ENCODE measurements at regions not wholly inside any gene's neighbourhood (a gene's known extent, or its start where the extent isn't known, plus 50 kb on each side); places are given as distances from the start of the nearest gene placed in this dataset.

GRCh38 chr5:179414459-179415261 is 69.4 kb upstream of the ADAMTS2 start:
- Histone ChIP-seq H2AFZ (ENCODE audit: insufficient read depth, low read depth, low read length, poor library complexity, severe bottlenecking) (no peak overlapping the region), H3K4me2 (replicated peaks; ENCODE audit: extremely low read depth, low read length, poor library complexity, severe bottlenecking) (no peak overlapping the region), H3K79me2 (ENCODE audit: insufficient read depth, low read length) (no peaks in the 10 kb centered on the region), H3K27me3 (ENCODE audit: control insufficient read depth in 2 of 2, insufficient read depth in 2 of 2, low read length in 2 of 2) (no peaks in the 10 kb centered on the region), H3K4me1 (ENCODE audit: control insufficient read depth in 1 of 2, insufficient read depth in 2 of 2, low read length in 2 of 2) (no peaks in the 10 kb centered on the region), H3K4me3 (replicated peaks in 1 of 3; ENCODE audit: low read depth in 2 of 3, low read length in 3 of 3) (no peak overlapping the region), H3K9me3 (replicated peaks in 1 of 2; ENCODE audit: control insufficient read depth in 1 of 2, insufficient read depth in 1 of 2, low read length in 2 of 2) (no peaks in the 10 kb centered on the region), H3K9ac (ENCODE audit: insufficient read depth, low read length, poor library complexity, severe bottlenecking) (no peak overlapping the region), H4K20me1 (ENCODE audit: insufficient read depth, low read length) (no peaks in the 10 kb centered on the region), H3K36me3 (replicated peaks in 1 of 2; ENCODE audit: control insufficient read depth in 1 of 2, insufficient read depth in 2 of 2, low read length in 2 of 2) (no peaks in the 10 kb centered on the region), H3K27ac (ENCODE audit: low read depth in 1 of 2, low read length in 2 of 2) (no peak overlapping the region)
- DNase-seq, result no peak
- no peak overlapping the region for H3K27ac Mint-ChIP-seq
- peaks cover 0 to 4% (median 0%) of the 10 kb centered on the region in 7 donors for H3K9me3 Mint-ChIP-seq
- no peak for TF ChIP-seq CTCF (IDR thresholded peaks at IDR 0.05)
- WGBS (ENCODE audit: insufficient coverage), result 84% methylated on average over 8 of the region's 10 CpGs
- no peaks in the 10 kb centered on the region for H3K36me3 Mint-ChIP-seq
- H3K4me3 Mint-ChIP-seq, result no peak overlapping the region
- intact Hi-C loops (cut with micrococcal nuclease), result no loop called here
- H3K27me3 Mint-ChIP-seq (ENCODE audit: low read depth in 3 of 3), result peaks cover 2 to 12% (median 7%) of the 10 kb centered on the region in 3 donors
- H3K4me1 Mint-ChIP-seq, result no peaks in the 10 kb centered on the region

- WGBS (ENCODE audit: insufficient coverage), result 81% methylated on average over 12 of the region's 14 CpGs
- H3K27ac ChIP-seq (ENCODE audit: low read depth in 1 of 2, low read length in 2 of 2), result no peak overlapping the region
- H3K36me3 Mint-ChIP-seq, result no peaks in the 10 kb centered on the region
- no peaks in the 10 kb centered on the region for H3K9me3 ChIP-seq (replicated peaks in 1 of 2; ENCODE audit: control insufficient read depth in 1 of 2, insufficient read depth in 1 of 2, low read length in 2 of 2)
- no peaks in the 10 kb centered on the region for H3K4me1 ChIP-seq (ENCODE audit: control insufficient read depth in 1 of 2, insufficient read depth in 2 of 2, low read length in 2 of 2)
- DNase-seq, result peak in 1 of 3 donors; percentile 1
- no peaks in the 10 kb centered on the region for H3K27me3 ChIP-seq (ENCODE audit: control insufficient read depth in 2 of 2, insufficient read depth in 2 of 2, low read length in 2 of 2)
- peaks cover 0 to 4% (median 0%) of the 10 kb centered on the region in 7 donors for H3K9me3 Mint-ChIP-seq
- H3K9ac ChIP-seq (ENCODE audit: insufficient read depth, low read length, poor library complexity, severe bottlenecking), result no peak overlapping the region
- peaks cover 2 to 10% (median 7%) of the 10 kb centered on the region in 3 donors for H3K27me3 Mint-ChIP-seq (ENCODE audit: low read depth in 3 of 3)
- H3K4me3 Mint-ChIP-seq, result no peak overlapping the region
- H3K36me3 ChIP-seq (replicated peaks in 1 of 2; ENCODE audit: control insufficient read depth in 1 of 2, insufficient read depth in 2 of 2, low read length in 2 of 2), result no peaks in the 10 kb centered on the region
- no peak for TF ChIP-seq CTCF (IDR thresholded peaks at IDR 0.05)
- intact Hi-C loops (cut with micrococcal nuclease), result no loop called here
- H3K4me3 ChIP-seq (replicated peaks in 1 of 3; ENCODE audit: low read depth in 2 of 3, low read length in 3 of 3), result no peak overlapping the region
- H3K27ac Mint-ChIP-seq, result no peak overlapping the region
- H4K20me1 ChIP-seq (ENCODE audit: insufficient read depth, low read length), result no peaks in the 10 kb centered on the region
- H3K79me2 ChIP-seq (ENCODE audit: insufficient read depth, low read length), result no peaks in the 10 kb centered on the region
- no peak overlapping the region for H3K4me2 ChIP-seq (replicated peaks; ENCODE audit: extremely low read depth, low read length, poor library complexity, severe bottlenecking)
- H2AFZ ChIP-seq (ENCODE audit: insufficient read depth, low read depth, low read length, poor library complexity, severe bottlenecking), result no peak overlapping the region
- H3K4me1 Mint-ChIP-seq, result no peaks in the 10 kb centered on the region
Measured at GRCh38 chr5:179413711-179414458, 68.6 kb upstream of the ADAMTS2 start.

Measured in CD14-positive monocyte (primary cell).